ENCODE measurements at regions not wholly inside any gene's neighbourhood (a gene's known extent, or its start where the extent isn't known, plus 50 kb on each side); places are given as distances from the start of the nearest gene placed in this dataset.

DNA sequence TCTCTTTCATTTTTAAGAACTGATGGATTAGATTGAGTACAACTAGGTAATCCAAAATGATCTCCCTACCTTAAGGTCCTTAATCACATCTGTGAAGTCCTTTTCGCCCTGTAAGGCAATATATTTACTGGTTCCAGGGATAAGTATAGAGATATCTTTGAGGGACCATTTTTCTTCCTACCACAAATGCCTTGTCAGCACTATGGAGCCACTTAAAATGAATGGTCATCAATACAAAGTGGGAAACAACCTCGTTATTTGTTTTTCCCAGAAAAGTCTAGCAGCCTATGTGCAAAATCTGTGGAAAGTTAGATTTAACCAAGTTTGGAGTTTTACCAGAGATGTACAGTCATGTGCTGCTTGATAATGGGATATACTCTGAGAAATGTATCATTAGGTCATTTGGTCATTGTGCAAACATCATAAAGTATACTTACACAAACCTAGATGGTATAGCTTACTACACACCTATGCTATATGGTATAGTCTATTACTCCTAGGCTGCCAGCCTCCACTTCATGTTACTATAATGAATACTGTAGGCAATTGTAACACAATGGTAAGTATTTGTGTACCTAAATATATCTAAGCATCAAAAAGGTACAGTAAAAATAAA is 366.2 kb upstream of the TMEM229A start:
- TF ChIP-seq POLR2A (IDR thresholded peaks at IDR 0.05; ENCODE audit: extremely low read depth, insufficient read length) (no peak), CTCF (IDR thresholded peaks at IDR 0.05; ENCODE audit: low read depth, low read length) (no peak), MYC (IDR thresholded peaks at IDR 0.05; ENCODE audit: low read depth, low read length) (no peak)
- TF ChIP-seq, protein P1, sequence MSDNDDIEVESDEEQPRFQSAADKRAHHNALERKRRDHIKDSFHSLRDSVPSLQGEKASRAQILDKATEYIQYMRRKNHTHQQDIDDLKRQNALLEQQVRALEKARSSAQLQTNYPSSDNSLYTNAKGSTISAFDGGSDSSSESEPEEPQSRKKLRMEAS (IDR thresholded peaks at IDR 0.05; ENCODE audit: low read depth, low read length) = no peak
- DNase-seq (ENCODE audit: low read depth) = no peak
- no peak overlapping the region for H3K4me3 ChIP-seq (ENCODE audit: low read depth, low read length)

- TF ChIP-seq CTCF (IDR thresholded peaks at IDR 0.05; ENCODE audit: low read depth, low read length) = no peak
- no peak for TF ChIP-seq POLR2A (IDR thresholded peaks at IDR 0.05; ENCODE audit: extremely low read depth, insufficient read length)
- TF ChIP-seq MYC (IDR thresholded peaks at IDR 0.05; ENCODE audit: low read depth, low read length) = no peak
- TF ChIP-seq, protein P1 (IDR thresholded peaks at IDR 0.05; ENCODE audit: low read depth, low read length) = no peak
- no peak for DNase-seq (ENCODE audit: low read depth)
- H3K4me3 ChIP-seq (ENCODE audit: low read depth, low read length) = no peak overlapping the region
These were observed 364.3 kb upstream of the TMEM229A start for GRCh38 chr7:124397134-124397533.

GRCh38 chr7:124390301-124390700 is 357.4 kb upstream of the TMEM229A start:
- DNase-seq (ENCODE audit: low read depth) = no peak
- TF ChIP-seq MYC (IDR thresholded peaks at IDR 0.05; ENCODE audit: low read depth, low read length) (no peak), CTCF (IDR thresholded peaks at IDR 0.05; ENCODE audit: low read depth, low read length) (no peak), POLR2A (IDR thresholded peaks at IDR 0.05; ENCODE audit: extremely low read depth, insufficient read length) (no peak)
- TF ChIP-seq, protein P1 (IDR thresholded peaks at IDR 0.05; ENCODE audit: low read depth, low read length) = no peak
- H3K4me3 ChIP-seq (ENCODE audit: low read depth, low read length) = no peak overlapping the region

GRCh38 chr7:124388751-124389150 is 355.9 kb upstream of the TMEM229A start:
- TF ChIP-seq MYC (IDR thresholded peaks at IDR 0.05; ENCODE audit: low read depth, low read length) (no peak), CTCF (IDR thresholded peaks at IDR 0.05; ENCODE audit: low read depth, low read length) (no peak), POLR2A (IDR thresholded peaks at IDR 0.05; ENCODE audit: extremely low read depth, insufficient read length) (no peak)
- TF ChIP-seq, protein P1 (IDR thresholded peaks at IDR 0.05; ENCODE audit: low read depth, low read length) = no peak
- no peak for DNase-seq (ENCODE audit: low read depth)
- no peak overlapping the region for H3K4me3 ChIP-seq (ENCODE audit: low read depth, low read length)

DNA sequence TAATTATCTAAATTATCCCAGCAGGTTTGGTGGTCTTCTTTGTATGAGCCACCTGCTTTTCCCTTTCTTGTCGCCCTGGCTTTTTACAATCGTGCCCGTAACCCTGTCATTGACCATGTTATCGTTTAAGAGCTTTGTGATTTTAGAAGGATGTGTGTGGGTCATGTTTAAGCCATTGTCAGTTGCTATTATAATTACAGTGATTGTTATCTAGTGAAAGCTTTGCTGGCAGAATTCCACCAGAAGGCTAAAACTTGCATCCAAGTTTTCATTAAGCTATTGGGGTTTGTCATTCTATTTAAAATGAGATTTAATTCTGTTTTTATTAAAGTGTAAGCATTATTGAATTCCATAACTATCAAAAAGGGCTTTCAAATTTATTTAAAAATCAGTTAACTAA is 354.2 kb upstream of the TMEM229A start:
- H3K4me3 ChIP-seq (ENCODE audit: low read depth, low read length) = no peak overlapping the region
- no peak for DNase-seq (ENCODE audit: low read depth)
- TF ChIP-seq CTCF (IDR thresholded peaks at IDR 0.05; ENCODE audit: low read depth, low read length) (no peak), POLR2A (IDR thresholded peaks at IDR 0.05; ENCODE audit: extremely low read depth, insufficient read length) (no peak), MYC (IDR thresholded peaks at IDR 0.05; ENCODE audit: low read depth, low read length) (no peak)
- TF ChIP-seq, protein P1 (IDR thresholded peaks at IDR 0.05; ENCODE audit: low read depth, low read length) = no peak

Data from NB4 (cell line).